ENCODE measurements at regions not wholly inside any gene's neighbourhood (a gene's known extent, or its start where the extent isn't known, plus 50 kb on each side); places are given as distances from the start of the nearest gene placed in this dataset.

GRCh38 chr6:118743746-118744145 lies 92.4 kb upstream of the CEP85L start:
- Histone ChIP-seq H3K4me3 (ENCODE audit: low read length) (no peak overlapping the region), H3K9me3 (ENCODE audit: control insufficient read depth, low read length) (no peaks in the 10 kb centered on the region), H3K36me3 (ENCODE audit: control insufficient read depth, insufficient read depth, low read length, severe bottlenecking) (no peaks in the 10 kb centered on the region), H3K9ac (ENCODE audit: low read length) (no peak overlapping the region), H3K4me1 (ENCODE audit: control insufficient read depth, insufficient read depth, low read length) (peaks cover 5% of the 10 kb centered on the region), H3K27me3 (replicated peaks; ENCODE audit: control insufficient read depth, insufficient read depth, low read length) (no peaks in the 10 kb centered on the region)
- peak; percentile 43 for DNase-seq (ENCODE audit: low read depth)

GRCh38 chr6:118740372-118740771 lies 89.0 kb upstream of the CEP85L start:
- peaks cover 7% of the 10 kb centered on the region for H3K27me3 ChIP-seq (replicated peaks; ENCODE audit: control insufficient read depth, insufficient read depth, low read length)
- H3K36me3 ChIP-seq (ENCODE audit: control insufficient read depth, insufficient read depth, low read length, severe bottlenecking), result no peaks in the 10 kb centered on the region
- H3K9ac ChIP-seq (ENCODE audit: low read length), result no peak overlapping the region
- no peak overlapping the region for H3K4me3 ChIP-seq (ENCODE audit: low read length)
- no peak for DNase-seq (ENCODE audit: low read depth)
- H3K4me1 ChIP-seq (ENCODE audit: control insufficient read depth, insufficient read depth, low read length), result peaks cover 2% of the 10 kb centered on the region
- H3K9me3 ChIP-seq (ENCODE audit: control insufficient read depth, low read length), result no peaks in the 10 kb centered on the region

GRCh38 chr6:118739696-118740353 lies 88.4 kb upstream of the CEP85L start:
- peak; percentile 18 for DNase-seq (ENCODE audit: low read depth)
- Histone ChIP-seq H3K4me1 (ENCODE audit: control insufficient read depth, insufficient read depth, low read length) (peaks cover 2% of the 10 kb centered on the region), H3K9me3 (ENCODE audit: control insufficient read depth, low read length) (no peaks in the 10 kb centered on the region), H3K4me3 (ENCODE audit: low read length) (no peak overlapping the region), H3K9ac (ENCODE audit: low read length) (no peak overlapping the region), H3K27me3 (replicated peaks; ENCODE audit: control insufficient read depth, insufficient read depth, low read length) (peaks cover 7% of the 10 kb centered on the region), H3K36me3 (ENCODE audit: control insufficient read depth, insufficient read depth, low read length, severe bottlenecking) (no peaks in the 10 kb centered on the region)

GRCh38 chr6:118736440-118736839 lies 85.0 kb upstream of the CEP85L start:
- H3K36me3 ChIP-seq (ENCODE audit: control insufficient read depth, insufficient read depth, low read length, severe bottlenecking), result no peaks in the 10 kb centered on the region
- no peaks in the 10 kb centered on the region for H3K9me3 ChIP-seq (ENCODE audit: control insufficient read depth, low read length)
- H3K4me1 ChIP-seq (ENCODE audit: control insufficient read depth, insufficient read depth, low read length), result peaks cover 2% of the 10 kb centered on the region
- DNase-seq (ENCODE audit: low read depth), result no peak
- H3K9ac ChIP-seq (ENCODE audit: low read length), result no peak overlapping the region
- H3K27me3 ChIP-seq (replicated peaks; ENCODE audit: control insufficient read depth, insufficient read depth, low read length), result peaks cover 7% of the 10 kb centered on the region
- H3K4me3 ChIP-seq (ENCODE audit: low read length), result no peak overlapping the region

- Histone ChIP-seq H3K36me3 (ENCODE audit: control insufficient read depth, insufficient read depth, low read length, severe bottlenecking) (no peaks in the 10 kb centered on the region), H3K9me3 (ENCODE audit: control insufficient read depth, low read length) (no peaks in the 10 kb centered on the region), H3K9ac (ENCODE audit: low read length) (no peak overlapping the region), H3K4me3 (ENCODE audit: low read length) (no peak overlapping the region), H3K27me3 (replicated peaks; ENCODE audit: control insufficient read depth, insufficient read depth, low read length) (peaks cover 7% of the 10 kb centered on the region), H3K4me1 (ENCODE audit: control insufficient read depth, insufficient read depth, low read length) (peaks cover 2% of the 10 kb centered on the region)
- DNase-seq (ENCODE audit: low read depth), result no peak
Measured at GRCh38 chr6:118735320-118735719, 83.9 kb upstream of the CEP85L start.

GRCh38 chr6:118725944-118726343 lies 74.6 kb upstream of the CEP85L start:
- Histone ChIP-seq H3K4me1 (ENCODE audit: control insufficient read depth, insufficient read depth, low read length) (no peaks in the 10 kb centered on the region), H3K27me3 (replicated peaks; ENCODE audit: control insufficient read depth, insufficient read depth, low read length) (no peaks in the 10 kb centered on the region), H3K9ac (ENCODE audit: low read length) (no peak overlapping the region), H3K4me3 (ENCODE audit: low read length) (no peak overlapping the region), H3K9me3 (ENCODE audit: control insufficient read depth, low read length) (no peaks in the 10 kb centered on the region), H3K36me3 (ENCODE audit: control insufficient read depth, insufficient read depth, low read length, severe bottlenecking) (no peaks in the 10 kb centered on the region)
- DNase-seq (ENCODE audit: low read depth), result no peak

GRCh38 chr6:118724211-118724610 lies 72.8 kb upstream of the CEP85L start:
- no peaks in the 10 kb centered on the region for H3K9me3 ChIP-seq (ENCODE audit: control insufficient read depth, low read length)
- no peak for DNase-seq (ENCODE audit: low read depth)

GRCh38 chr6:118722829-118723813 lies 71.7 kb upstream of the CEP85L start:
- no peaks in the 10 kb centered on the region for H3K27me3 ChIP-seq (replicated peaks; ENCODE audit: control insufficient read depth, insufficient read depth, low read length)
- H3K9me3 ChIP-seq (ENCODE audit: control insufficient read depth, low read length), result no peaks in the 10 kb centered on the region
- no peak overlapping the region for H3K4me3 ChIP-seq (ENCODE audit: low read length)
- DNase-seq (ENCODE audit: low read depth), result no peak
- H3K36me3 ChIP-seq (ENCODE audit: control insufficient read depth, insufficient read depth, low read length, severe bottlenecking), result no peaks in the 10 kb centered on the region
- no peak overlapping the region for H3K9ac ChIP-seq (ENCODE audit: low read length)
- no peaks in the 10 kb centered on the region for H3K4me1 ChIP-seq (ENCODE audit: control insufficient read depth, insufficient read depth, low read length)

More at GRCh38 chr6:118724211-118724610, 72.8 kb upstream of the CEP85L start:
- Histone ChIP-seq H3K36me3 (ENCODE audit: control insufficient read depth, insufficient read depth, low read length, severe bottlenecking) (no peaks in the 10 kb centered on the region), H3K4me3 (ENCODE audit: low read length) (no peak overlapping the region), H3K4me1 (ENCODE audit: control insufficient read depth, insufficient read depth, low read length) (no peaks in the 10 kb centered on the region), H3K9ac (ENCODE audit: low read length) (no peak overlapping the region), H3K27me3 (replicated peaks; ENCODE audit: control insufficient read depth, insufficient read depth, low read length) (no peaks in the 10 kb centered on the region)

- H3K36me3 ChIP-seq (ENCODE audit: control insufficient read depth, insufficient read depth, low read length, severe bottlenecking), result no peaks in the 10 kb centered on the region
- DNase-seq (ENCODE audit: low read depth), result no peak
- H3K9me3 ChIP-seq (ENCODE audit: control insufficient read depth, low read length), result no peaks in the 10 kb centered on the region
- H3K4me3 ChIP-seq (ENCODE audit: low read length), result no peak overlapping the region
- H3K27me3 ChIP-seq (replicated peaks; ENCODE audit: control insufficient read depth, insufficient read depth, low read length), result no peaks in the 10 kb centered on the region
- H3K4me1 ChIP-seq (ENCODE audit: control insufficient read depth, insufficient read depth, low read length), result no peaks in the 10 kb centered on the region
- H3K9ac ChIP-seq (ENCODE audit: low read length), result no peak overlapping the region
Measured at GRCh38 chr6:118720125-118720473, 68.7 kb upstream of the CEP85L start.

- Histone ChIP-seq H3K27me3 (replicated peaks; ENCODE audit: control insufficient read depth, insufficient read depth, low read length) (no peaks in the 10 kb centered on the region), H3K4me3 (ENCODE audit: low read length) (no peak overlapping the region), H3K36me3 (ENCODE audit: control insufficient read depth, insufficient read depth, low read length, severe bottlenecking) (no peaks in the 10 kb centered on the region), H3K4me1 (ENCODE audit: control insufficient read depth, insufficient read depth, low read length) (no peaks in the 10 kb centered on the region), H3K9me3 (ENCODE audit: control insufficient read depth, low read length) (no peaks in the 10 kb centered on the region), H3K9ac (ENCODE audit: low read length) (no peak overlapping the region)
- no peak for DNase-seq (ENCODE audit: low read depth)
Measured at GRCh38 chr6:118719351-118720124, 68.1 kb upstream of the CEP85L start.

GRCh38 chr6:118718903-118719302 lies 67.5 kb upstream of the CEP85L start:
- no peaks in the 10 kb centered on the region for H3K36me3 ChIP-seq (ENCODE audit: control insufficient read depth, insufficient read depth, low read length, severe bottlenecking)
- DNase-seq (ENCODE audit: low read depth), result no peak

More at GRCh38 chr6:118718903-118719302, 67.5 kb upstream of the CEP85L start:
- no peak overlapping the region for H3K4me3 ChIP-seq (ENCODE audit: low read length)
- H3K9ac ChIP-seq (ENCODE audit: low read length), result no peak overlapping the region
- no peaks in the 10 kb centered on the region for H3K4me1 ChIP-seq (ENCODE audit: control insufficient read depth, insufficient read depth, low read length)
- no peaks in the 10 kb centered on the region for H3K27me3 ChIP-seq (replicated peaks; ENCODE audit: control insufficient read depth, insufficient read depth, low read length)
- no peaks in the 10 kb centered on the region for H3K9me3 ChIP-seq (ENCODE audit: control insufficient read depth, low read length)

Data from adipocyte (in vitro differentiated cells).